ELF-1 (cell line): ENCODE measurements at regions not wholly inside any gene's neighbourhood (a gene's known extent, or its start where the extent isn't known, plus 50 kb on each side); places are given as distances from the start of the nearest gene placed in this dataset.
"Not testable (repeated sequence)": the region's sequence is repeated elsewhere in the genome, so short reads cannot be mapped to it uniquely, and the experiment has no call there.

ENCODE experiments used
- DNase-seq: peaks from one replicate; pipeline ENCODE4 v3.0.0-alpha.2; 2016; ENCODE audit warnings: low read depth, low spot score

GRCh38 chr14:71563492-71564153 is 368.6 kb upstream of the RGS6 start:
- DNase-seq: no peak

DNA sequence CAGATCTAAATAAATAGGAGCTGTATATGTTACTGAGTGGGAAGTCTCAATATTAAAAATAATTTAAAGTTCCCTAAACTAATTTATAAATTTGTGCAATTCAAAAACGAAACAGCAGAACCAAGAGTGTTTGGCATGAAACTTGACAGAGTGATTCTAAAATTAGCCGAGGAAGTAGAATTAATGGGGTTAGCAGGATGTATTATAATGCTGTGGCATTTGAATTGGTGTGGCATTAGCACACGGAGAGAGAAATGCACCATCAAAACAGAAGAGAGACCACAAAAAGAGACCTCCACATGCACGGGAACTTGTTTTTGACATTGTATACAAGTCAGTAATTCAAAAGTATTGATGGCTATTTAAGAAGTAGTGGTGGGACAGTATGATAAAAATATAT is 366.0 kb upstream of the RGS6 start:
- DNase-seq: no peak

- DNase-seq: not testable (repeated sequence)
These were observed 364.6 kb upstream of the RGS6 start for GRCh38 chr14:71567499-71568133.

- DNase-seq: no peak
These were observed 357.3 kb upstream of the RGS6 start for GRCh38 chr14:71574976-71575375.

- no peak for DNase-seq
These were observed 355.8 kb upstream of the RGS6 start for GRCh38 chr14:71576472-71576871.

DNA sequence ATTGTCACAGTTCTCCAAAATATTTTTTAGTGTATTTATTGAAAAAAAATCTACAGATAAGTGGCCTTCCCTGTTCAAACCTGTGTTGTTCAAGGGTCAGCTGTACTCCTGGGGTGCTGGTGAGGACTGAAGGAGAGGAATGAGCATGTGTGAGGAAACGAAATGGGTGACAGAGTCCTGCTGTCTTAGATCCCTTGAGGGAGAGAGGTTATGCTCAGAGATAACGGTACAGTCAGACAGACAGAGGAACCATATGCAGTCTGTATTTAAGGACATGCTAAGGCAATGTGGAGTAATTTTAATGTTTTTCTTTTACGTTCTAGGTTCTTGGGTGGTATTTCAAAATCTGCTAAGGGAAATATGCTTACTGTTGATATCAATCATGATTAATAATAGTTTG is 352.9 kb upstream of the RGS6 start:
- DNase-seq: no peak

DNA sequence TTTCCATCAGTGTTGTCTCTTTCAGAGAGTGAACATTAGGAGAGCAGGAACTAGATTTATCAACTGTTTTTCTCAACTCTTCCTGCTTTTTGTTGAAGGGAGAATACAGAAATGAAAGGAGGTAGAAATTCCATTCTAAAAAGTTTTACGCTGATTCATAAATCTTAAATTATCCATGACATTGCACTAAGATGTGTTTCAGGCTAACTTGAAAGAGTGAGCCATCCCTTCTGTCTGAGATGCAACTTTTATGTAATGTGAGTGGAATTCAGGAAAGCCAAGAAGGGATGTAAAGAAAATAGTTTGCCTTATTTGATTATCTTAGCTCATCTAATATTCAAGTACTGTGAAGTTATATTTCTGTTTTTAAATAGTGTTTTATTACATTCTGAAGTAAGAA is 349.5 kb upstream of the RGS6 start:
- no peak for DNase-seq

DNA sequence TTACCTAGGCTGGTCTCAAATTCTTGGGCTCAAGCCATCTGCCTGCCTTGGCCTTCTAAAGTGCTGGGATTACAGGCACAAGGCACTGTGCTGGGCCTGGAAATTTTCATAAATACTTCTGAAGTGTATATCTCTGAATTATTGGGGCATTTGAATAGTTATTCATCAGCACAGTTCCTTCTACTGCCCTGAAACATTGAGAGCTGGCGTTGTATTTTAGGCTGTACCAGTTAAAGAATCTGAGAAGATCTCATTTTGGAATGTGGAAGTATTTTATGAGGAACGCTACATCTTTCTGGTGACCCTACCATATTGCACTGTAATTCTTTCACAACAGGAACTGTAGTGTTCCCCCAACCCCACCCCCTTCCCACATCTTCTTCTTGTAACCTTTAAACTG is 349.0 kb upstream of the RGS6 start:
- no peak for DNase-seq

GRCh38 chr14:71583705-71584104 is 348.5 kb upstream of the RGS6 start:
- no peak for DNase-seq

DNA sequence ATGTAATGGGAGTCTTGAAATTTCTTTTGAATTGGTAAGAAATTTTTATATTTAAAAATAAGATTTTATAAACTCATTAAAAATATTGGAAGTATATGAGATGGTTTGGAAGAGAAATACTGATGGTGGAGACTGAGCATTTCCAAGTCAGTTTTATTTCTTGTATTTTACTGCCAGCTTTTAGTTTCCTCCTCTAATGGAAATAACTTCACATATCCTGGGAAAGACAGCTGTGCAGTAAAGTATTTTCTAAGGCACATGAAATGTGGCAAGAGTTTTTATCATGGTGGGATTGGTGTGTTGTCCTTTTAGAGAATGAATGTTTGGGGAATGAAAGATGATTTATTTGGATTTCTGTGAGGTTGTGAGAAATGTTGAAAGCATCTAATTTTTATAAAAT is 346.9 kb upstream of the RGS6 start:
- no peak for DNase-seq

GRCh38 chr14:71586131-71586897 is 345.9 kb upstream of the RGS6 start:
- peak; percentile 15 for DNase-seq

- DNase-seq: no peak
These were observed 344.2 kb upstream of the RGS6 start for GRCh38 chr14:71588028-71588427.

DNA sequence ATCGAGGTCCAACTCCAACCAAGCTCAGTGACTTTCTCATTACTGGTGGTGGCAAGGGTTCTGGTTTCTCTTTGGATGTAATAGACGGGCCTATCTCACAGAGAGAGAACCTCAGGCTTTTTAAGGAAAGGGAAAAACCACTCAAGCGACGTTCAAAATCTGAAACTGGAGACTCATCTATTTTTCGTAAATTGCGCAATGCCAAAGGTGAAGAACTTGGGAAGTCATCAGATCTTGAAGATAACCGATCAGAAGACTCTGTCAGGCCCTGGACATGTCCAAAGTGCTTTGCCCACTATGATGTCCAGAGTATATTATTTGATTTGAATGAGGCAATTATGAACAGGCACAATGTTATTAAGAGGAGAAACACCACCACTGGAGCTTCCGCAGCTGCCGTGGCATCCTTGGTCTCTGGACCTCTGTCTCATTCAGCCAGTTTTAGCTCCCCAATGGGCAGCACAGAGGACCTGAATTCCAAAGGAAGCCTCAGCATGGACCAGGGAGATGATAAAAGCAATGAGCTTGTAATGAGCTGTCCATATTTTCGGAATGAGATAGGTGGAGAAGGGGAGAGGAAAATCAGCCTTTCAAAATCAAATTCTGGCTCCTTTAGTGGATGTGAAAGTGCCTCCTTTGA is 343.5 kb upstream of the RGS6 start:
- no peak for DNase-seq

DNA sequence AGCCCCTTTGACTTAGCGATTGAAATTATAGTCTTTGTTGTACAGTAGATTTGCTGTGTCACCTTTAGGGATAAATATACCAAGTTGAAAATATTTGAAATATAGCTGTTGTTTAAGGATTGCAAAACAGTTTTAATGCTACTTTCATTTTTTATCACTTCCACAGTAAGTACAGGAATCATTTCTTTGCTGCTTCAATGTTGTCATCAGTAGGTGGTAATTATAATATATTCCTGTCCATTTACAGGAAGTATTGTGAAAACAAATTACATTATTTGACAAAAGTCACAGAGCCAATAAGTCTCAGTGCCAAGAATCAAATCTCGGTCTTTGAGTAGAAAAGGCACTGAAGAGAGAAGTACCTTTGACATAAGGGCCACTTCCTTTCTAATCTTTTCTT is 342.6 kb upstream of the RGS6 start:
- DNase-seq: no peak

DNA sequence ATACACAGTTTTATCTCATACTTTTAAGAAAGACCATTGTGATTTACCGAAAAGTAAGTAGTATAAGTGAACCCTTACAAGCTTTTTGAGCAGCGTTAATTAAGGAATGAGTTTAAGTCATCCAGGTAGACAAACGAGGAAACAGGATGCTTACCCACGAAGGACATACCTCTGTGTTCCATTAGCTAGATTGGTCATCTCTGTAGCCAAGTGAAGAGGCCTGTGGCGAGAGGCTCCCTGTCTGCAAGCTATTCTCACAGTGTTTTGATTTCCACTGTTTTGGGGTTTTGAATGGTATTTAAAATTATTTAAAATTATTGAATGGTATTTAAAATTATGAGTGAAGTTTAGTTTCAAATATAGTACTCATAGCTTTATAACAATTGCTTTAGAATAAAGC is 342.1 kb upstream of the RGS6 start:
- no peak for DNase-seq

DNA sequence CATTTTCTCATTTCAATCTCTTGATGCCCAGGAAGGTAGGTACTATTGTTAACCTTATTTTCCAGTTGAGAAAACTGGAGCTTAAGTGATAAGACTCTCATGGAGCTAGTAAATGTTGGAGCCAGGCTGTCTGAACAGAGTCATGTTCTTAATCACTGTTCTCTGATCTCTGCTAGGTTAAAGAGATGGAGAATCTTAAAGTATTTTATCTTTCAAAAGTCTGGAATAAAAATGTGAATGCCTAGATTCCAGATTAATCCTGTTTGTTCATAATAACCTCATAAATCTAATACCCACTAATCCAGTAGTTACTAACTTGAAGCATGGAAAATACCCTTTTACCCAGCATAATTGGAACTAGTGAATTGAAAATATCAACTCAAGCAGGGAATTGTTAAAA is 341.0 kb upstream of the RGS6 start:
- no peak for DNase-seq

DNA sequence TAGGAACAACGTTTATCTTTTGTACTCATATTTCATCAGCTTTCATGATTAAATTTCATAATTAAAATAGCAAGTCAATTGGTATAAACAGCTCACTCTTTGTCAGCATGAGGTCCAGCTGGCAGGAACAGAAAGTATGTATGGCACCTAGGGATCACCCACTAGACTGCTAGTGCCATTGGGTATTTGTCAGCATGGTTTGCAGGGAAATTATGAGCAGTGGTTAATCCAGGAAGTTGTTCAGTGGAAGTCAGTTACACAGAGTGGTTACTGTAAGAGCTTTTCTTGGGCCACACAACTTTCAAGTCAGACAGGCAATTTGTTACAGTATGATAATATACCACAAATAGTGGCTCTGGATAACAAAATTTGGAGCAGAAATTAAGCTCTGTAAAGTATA is 340.3 kb upstream of the RGS6 start:
- no peak for DNase-seq

DNA sequence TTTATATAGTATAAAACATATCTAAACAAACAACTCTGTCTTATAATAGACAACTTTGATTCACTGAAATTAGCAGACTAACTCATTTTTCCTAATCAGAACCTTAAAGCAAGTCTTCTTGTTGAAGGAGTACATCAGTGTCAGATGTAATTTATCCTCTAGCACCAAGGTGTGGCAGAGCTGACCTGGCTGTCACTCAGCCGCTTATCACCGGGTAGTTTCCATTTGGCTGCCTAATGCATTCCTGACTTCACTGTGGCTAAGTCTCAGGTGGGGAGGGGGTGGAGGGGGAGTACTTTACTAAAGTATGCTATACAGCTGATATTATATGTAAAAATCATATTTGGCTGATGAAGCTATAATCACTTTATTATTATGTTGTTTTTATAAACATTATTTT is 339.9 kb upstream of the RGS6 start:
- no peak for DNase-seq

- DNase-seq: no peak
These were observed 338.3 kb upstream of the RGS6 start for GRCh38 chr14:71593966-71594365.

GRCh38 chr14:71594821-71595220 is 337.4 kb upstream of the RGS6 start:
- no peak for DNase-seq

DNA sequence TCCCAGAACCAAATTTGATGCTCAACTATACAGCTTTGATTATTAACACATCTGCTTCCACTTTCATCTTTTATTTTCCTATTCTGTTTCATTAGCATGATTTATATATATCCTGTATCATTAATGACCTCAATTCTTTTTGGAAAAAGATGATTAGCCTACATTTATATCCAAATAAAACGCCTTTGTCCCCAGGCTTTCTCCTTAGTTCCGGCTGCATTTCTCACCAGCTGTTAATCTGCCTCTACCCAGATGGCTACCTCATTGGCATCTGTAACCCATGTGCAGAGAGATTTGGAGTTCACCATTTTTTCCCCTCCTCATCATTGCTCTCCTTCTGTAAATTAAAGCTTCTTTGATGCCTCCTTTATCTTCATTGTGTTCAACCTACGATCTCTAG is 336.8 kb upstream of the RGS6 start:
- DNase-seq: no peak

GRCh38 chr14:71597287-71597920 is 334.8 kb upstream of the RGS6 start:
- no peak for DNase-seq
